CD4-positive, alpha-beta T cell treated with Interferon alpha-2 for 1 hour (primary cell): ENCODE measurements at regions not wholly inside any gene's neighbourhood (a gene's known extent, or its start where the extent isn't known, plus 50 kb on each side); places are given as distances from the start of the nearest gene placed in this dataset.

Experiments used
- DNase-seq, 2 donors: peaks; one replicate each; pipeline ENCODE4 v3.0.0-alpha.2; 2020 to 2022

DNA sequence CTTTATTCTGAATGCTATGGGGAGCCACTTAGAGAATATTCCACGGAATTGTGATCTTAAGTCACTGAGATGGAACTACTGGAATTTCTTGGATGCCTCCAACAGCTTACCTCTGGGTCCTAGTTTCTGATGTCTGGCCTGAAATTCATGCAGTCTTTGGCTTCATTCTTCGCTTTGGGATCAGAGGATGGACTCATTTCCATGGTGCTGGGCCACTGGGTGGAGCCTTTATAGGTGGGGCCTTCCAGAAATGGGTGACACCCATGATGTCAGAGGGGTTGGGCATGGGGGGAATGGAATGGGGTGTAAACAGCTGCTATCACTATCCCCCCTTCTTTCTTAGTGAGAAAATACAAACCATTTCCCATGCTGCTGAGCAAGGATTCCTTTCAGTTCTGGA is 73.7 kb upstream of the FGGY start:
- DNase-seq: no peak

DNA sequence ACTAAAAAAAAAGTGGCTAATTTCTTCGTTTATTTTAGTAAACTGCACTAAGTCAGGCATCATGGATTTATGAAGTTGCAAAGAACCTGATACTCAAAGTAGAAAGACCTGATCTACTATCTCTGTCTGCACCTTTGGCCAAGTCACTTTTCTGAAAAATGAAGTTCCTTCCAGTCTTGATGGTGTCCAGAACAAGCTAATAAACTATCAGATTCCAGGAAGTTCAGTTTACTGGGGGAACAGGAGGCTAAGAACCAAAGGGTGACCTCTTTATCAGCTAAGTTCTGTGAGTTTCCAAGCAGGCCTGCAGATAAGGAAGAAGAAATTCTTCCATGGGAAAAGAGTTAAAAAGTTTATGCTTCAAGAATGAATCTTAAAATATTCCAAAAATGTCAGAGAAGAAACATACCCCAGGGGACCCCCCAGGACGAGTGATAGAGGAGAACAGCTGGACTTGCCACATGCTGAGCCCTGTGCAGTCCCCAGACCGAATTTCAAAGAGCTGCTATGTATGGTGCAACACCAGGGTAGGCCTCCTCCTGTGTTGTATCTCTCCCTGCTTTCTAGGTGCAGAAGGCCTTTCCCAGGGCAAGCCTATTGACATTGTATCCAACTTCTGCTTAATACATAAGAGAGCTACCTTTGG is 72.8 kb upstream of the FGGY start:
- DNase-seq: no peak

DNA sequence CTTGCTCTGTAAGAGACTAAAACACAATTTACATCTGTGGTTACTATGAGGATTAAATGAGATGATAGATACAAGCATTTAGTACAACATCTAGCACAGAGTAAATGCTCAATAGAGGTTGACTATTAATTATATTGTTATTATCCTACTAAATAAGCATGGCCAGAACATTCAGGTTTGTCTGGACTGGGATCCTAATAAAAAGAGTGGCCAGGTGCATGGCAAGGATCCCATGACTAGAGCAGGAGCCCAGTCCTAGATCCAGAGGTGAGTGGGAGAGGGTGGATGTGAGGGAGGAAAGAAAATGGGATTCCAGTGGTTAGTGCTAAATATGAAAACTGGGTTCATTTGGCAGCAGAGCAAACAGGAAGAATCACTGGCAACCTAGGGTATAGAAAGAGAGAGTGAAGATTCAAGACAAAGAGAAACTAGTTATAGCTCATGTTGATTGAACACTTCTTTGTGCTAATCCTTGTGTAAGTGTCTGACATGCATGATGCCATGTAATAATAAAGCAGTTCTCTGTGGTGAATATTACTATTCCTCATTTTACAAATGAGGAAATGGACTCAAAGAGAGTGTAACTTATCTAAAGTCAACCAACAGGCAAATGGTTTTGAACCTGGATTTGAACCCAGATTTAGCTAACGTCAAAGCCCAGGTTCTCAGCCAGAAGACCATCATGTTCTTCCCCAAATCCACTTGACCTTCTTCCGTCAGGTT is 71.1 kb upstream of the FGGY start:
- DNase-seq: no peak

DNA sequence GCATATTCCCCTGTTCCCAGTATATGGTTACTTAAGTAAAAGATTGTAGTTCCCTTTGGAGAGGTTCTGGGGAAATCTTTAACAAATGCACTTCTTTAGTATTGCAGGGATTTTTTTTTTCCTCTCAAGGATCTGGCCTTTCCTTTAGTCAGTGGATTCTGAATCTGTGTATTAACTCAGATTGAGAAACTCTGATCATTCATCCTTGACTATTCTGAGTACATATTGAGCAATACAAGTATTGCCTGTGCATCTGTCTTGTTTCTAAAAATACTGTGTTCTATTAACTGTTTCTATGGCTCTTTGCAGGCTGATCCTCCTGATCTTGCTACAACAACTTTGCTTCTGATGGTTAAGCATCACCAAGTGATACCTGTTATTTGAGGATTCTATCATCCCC is 67.8 kb upstream of the FGGY start:
- no peak for DNase-seq

DNA sequence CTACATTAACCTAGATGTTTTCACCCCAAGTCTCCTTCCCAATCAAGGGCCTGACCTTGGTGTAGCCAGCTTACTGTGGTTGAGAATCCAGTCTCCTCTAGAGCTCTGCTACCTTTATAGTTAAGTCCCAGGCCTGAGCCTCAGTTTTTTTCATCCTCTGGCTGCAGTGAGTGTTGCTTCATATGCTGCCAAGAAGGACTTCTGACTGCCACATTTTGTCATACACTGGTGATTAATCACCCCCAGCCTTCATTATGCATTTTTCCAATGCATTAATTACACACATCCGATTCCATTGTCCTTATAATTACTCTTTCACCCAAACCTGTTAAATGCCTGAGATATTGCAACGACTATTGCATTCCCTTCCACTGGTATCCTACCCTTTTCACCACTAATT is 66.3 kb upstream of the FGGY start:
- no peak for DNase-seq

DNA sequence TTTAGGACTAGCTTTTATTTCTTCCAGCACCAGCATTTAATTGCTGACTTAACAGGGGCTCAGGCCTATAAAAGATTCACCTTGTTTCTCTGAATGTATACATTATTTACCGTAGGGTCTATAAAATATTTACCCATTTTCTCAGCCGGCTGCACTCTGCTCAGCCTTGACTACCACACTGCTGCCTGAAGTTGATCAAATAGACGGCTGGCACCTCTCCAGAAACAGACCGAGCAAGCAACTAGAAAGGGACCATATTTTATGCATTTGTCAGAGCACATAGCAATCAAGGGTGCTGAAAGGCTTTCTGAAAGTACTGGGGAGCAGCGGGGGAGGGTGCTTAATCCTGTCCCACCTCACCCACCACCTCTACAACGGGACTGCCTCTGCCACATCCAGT is 64.7 kb upstream of the FGGY start:
- DNase-seq: no peak

DNA sequence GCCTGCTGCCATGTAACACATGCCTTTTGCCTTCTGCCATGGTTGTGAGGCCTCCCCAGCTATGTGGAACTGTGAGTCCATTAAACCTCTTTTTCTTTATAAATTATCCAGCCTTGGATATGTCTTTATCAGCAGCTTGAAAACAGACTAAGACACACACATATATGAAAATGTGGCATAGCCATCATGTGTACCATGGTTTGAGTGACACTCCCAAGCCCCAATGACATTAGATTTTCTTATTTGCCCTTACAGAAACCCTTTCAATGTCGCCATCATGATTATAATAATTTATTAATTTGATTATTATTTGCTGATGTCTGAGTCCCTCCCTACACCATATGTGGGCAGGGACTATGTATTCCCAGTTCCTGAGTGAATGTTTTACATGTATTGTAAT is 63.5 kb upstream of the FGGY start:
- no peak for DNase-seq

DNA sequence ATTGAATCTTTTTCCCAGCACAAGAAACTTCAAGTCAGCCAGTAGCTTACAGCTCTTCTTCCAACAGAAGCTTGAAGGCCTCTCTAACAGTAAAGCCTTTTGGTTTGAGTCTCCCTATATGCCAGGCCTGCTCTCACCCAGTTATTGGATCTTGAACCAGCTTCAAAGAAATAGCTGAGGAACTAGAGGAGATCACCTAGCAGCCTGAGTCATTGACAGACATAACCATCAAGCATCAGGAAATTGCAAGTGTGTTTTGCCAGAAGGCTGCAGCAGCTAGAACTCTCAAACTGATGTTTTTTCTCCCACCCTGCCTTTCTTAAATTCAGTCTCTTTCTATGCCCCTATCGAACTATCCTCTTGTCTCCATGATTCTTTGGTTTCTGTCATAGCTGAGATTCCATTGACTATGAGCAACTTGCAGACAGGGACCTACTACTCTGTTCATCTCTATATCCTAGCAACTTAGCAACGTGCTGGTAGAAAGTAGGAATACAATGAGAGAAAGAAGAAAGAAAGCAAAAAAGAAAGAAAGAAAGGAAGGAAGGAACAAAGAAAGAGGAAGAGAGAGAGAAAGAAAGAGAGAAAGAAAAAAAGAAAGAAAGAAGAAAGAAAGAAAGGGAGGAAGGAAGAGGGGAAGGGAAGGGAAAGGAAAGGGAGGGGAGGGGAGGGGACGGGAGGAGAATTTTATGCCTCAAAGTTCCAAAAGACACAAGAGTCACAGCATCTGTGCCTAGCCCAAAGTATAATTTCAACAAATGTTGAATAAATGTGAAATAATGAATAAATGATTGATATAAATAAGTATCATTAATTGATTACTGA is 60.0 kb upstream of the FGGY start:
- no peak for DNase-seq

DNA sequence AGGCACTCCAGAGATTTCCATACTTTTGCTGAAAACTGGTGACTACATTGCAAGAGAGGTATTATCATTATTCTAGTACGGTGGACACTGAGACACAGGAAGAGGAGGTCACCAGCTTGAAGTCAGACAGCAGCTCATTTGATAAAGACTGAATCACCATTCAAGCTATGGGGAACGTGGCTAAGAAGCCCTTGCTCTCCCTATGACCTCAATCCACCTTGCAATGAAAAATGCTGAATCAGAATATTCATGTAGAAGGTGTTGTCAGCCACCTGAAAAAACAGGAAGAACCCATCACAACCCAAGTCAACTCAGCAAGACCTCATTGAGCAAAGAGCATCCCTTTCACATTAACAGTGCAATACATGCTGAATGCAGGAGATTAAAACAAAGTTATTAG is 59.0 kb upstream of the FGGY start:
- no peak for DNase-seq

DNA sequence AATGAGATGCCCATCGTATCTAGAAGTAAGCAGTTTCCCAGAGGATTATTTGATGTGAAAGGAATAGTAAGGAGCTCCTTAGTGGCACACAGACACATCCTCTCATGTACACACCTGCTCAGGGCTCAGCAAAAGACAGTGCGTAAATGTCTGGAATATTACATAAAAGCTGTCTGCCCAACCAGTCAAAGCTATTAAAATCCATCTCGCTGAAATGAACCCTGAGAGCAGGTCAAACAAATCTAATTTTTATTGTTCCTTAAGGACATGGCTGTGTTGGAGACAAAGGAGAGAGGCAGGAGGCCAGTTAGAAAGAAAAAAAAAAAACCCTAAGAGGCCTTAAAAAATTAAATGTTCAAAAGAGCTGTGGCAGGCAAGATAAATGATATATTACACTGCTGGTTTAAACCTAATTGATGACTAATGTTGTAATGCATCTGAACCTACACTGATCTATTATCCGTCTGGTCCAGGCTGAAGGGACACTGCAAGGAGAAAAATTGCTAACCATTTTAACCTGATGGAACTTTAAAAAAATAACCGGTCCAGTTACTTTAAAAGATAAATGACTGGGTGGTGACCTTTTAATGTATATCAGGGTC is 58.5 kb upstream of the FGGY start:
- no peak for DNase-seq

DNA sequence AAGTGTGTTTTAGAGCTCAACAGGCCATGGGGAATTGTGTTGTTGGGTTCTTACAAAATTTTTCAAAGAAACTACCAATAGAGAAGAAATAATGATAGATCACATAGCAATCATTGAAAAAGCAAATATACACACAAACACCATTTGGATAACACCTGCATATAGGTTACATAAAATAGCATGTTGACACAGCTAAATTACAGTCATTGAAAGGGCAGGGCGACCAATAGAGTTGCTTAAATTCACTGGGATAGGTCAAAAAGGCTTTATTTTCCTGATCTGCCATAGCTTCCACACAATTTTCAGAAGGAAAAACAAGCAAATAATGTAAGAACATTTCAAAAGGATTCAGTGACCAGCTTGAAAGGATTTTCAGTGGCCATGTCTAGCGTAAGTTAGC is 57.9 kb upstream of the FGGY start:
- DNase-seq: no peak

DNA sequence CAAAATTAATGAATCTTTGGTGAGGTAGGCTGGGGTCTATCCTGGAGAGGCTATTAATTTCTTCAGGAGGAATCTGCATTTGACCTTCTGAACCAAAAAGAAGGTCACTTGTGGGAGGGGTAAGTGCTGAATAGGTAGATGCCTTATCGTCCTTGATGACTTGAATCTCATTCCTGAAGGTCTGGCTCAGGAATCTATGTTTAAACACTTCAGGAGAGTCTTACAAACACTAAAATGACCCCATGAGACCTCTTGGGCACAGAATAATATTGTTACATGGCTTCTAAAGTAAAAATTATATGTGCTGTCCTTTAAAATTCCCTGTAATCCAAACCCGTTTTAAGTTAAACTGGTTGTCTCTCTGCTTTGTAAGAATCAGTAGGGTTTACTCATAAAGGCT is 55.0 kb upstream of the FGGY start:
- no peak for DNase-seq

DNA sequence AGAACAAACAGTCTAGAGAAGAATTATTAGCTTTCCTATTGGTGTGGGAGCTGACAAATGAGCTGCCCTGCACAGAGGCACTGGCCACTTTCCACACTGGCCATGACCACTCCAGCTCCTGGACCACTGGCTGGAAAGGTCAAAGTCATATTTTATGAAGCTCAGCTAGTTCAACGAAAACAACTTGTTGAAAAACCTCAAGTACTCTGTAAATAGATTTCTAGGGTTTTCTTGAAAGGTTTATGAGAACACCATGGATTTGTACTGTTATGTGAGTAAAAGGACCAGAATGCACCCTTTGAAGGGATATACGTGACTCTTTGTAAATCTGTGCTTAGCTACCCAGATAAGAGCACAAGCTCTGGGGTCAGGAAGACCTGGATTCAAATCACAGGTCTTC is 54.5 kb upstream of the FGGY start:
- DNase-seq: no peak

DNA sequence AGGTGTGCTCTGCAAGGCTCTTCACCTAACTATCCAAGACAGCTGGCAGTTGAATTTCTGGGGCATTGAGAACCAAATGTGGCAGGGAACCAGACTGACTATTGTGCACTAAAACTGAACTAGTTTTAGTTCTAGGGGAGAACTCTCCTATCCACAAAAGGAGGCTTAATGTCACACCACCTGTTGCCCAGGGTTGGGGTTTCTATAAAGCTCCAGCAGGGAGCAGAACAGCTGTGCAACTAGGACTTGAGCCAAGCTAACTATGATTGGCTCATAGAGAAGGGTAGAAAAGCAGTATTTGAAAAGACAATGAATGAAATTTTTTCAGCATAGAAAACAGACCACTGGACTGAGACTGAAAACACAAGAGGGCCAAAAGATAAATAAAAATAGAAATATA is 53.3 kb upstream of the FGGY start:
- DNase-seq: no peak

DNA sequence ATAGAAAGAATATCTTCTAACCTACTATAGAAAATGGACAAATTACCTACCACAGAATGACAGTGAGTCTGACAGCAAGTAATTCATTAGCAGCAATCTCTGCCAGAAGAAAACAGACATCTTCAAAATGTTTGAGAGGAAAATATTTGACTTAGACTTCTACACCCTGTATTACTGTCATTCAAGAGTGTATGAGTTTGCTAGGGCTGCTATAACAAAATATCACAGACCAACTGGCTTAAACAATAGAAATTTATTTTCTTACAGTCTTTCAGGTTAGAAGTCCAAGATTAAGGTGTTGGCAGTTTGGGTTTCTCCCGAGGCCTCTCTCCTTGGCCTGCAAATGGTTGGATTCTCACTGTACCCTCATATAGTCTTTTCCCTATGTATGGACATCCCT is 52.9 kb upstream of the FGGY start:
- no peak for DNase-seq

DNA sequence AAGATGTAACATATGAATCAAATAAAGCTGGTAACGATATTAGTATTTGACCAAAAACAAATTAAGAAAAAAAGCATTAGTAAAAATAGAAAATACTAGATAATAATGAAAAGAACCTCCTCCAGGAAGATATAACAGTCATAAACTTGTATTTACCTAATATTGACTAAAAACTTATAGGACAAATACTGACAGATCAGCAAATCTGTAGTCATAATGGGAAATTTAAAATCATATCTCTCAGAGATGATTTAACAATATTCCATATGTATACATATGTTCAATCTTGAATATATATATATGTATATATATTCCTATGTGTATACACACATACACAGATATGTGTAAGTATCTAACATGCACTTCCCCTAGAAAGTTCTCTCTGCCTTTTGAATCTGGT is 52.0 kb upstream of the FGGY start:
- DNase-seq: no peak
